K562 (cell line): ENCODE measurements at regions not wholly inside any gene's neighbourhood (a gene's known extent, or its start where the extent isn't known, plus 50 kb on each side); places are given as distances from the start of the nearest gene placed in this dataset.

ENCODE experiments used
- ATAC-seq: fragments of 200-7000 bp; cut with Tn5 transposase; 3 replicates; pipeline ENCODE4 v1.9.1; 2020; ENCODE audit warnings: moderate library complexity
- BruUV-seq: library from RNA; stranded (reverse); fragments of 400-500 nt; replicated peaks from 2 replicates; lab custom pipeline; 2021; lab: Mats Ljungman, UMichigan
- CTCF ChIA-PET: fragments of 300-600 bp; formaldehyde crosslinking; extraction: SDS; loops from one replicate; lab custom pipeline; 2021; ENCODE audit warnings: low intra/inter-chr PET ratio; lab: Yijun Ruan, JAX
- POLR2A ChIA-PET: fragments of 300-600, 350-650 bp; sonication (Branson Sonifier 250); formaldehyde crosslinking; extraction: SDS; loops from one replicate; lab custom pipeline; 2021; ENCODE audit warnings: antibody characterized with exemption, inconsistent platforms; lab: Yijun Ruan, JAX
- DNase-seq, 4 experiments: peaks; one replicate each; pipeline versions ENCODE4 v3.0.0 to v3.0.0-alpha.2; 2011 to 2018; ENCODE audit warnings: low spot score in 3 of 4, mixed read lengths in 3 of 4; ENCODE audit errors: extremely low read depth in 1 of 4
- FAIRE-seq: peaks from 2 replicates; lab custom pipeline; 2011; peaks lifted over from hg19 to GRCh38; lab: Jason Lieb, UNC
- H2AFZ ChIP-seq: 2 replicates; pipeline ENCODE4 v1.6.0; 2011; ENCODE audit warnings: low read depth, low read length, control low read depth, inconsistent platforms
- H3K27ac ChIP-seq: fragments of 200-600 bp; 3 replicates; pipeline ENCODE4 v1.8.0; 2011; ENCODE audit warnings: low read depth, mild to moderate bottlenecking, control low read depth, inconsistent platforms, low read length, moderate library complexity, mixed read lengths; ENCODE audit errors: extremely low read depth
- H3K27me3 ChIP-seq, 2 experiments: fragments of 300-600 bp in 1 of 2; 2 replicates in 1 of 2; 3 replicates in 1 of 2; pipeline versions ENCODE4 v1.6.0 to v1.8.0; 2011; ENCODE audit warnings: inconsistent platforms in 2 of 2, low read length in 2 of 2, mild to moderate bottlenecking in 1 of 2, mixed read lengths in 1 of 2, moderate library complexity in 1 of 2; ENCODE audit not compliant: control insufficient read depth in 2 of 2, insufficient read depth in 2 of 2
- H3K36me3 ChIP-seq: fragments of 300-600 bp; 3 replicates; pipeline ENCODE4 v1.8.0; 2011; ENCODE audit warnings: mild to moderate bottlenecking, low read length, inconsistent platforms; ENCODE audit not compliant: control insufficient read depth, insufficient read depth
- H3K4me1 ChIP-seq, 2 experiments: fragments of 200-600 bp in 1 of 2; replicated peaks in 1 of 2; 2 replicates in 1 of 2; 3 replicates in 1 of 2; pipeline versions ENCODE4 v1.5.1 to v1.8.0; 2011; ENCODE audit warnings: inconsistent platforms in 2 of 2, low read length in 2 of 2, mild to moderate bottlenecking in 1 of 2, mixed read lengths in 1 of 2, moderate library complexity in 1 of 2; ENCODE audit not compliant: control insufficient read depth in 2 of 2, insufficient read depth in 2 of 2
- H3K4me2 ChIP-seq: 2 replicates; pipeline ENCODE4 v1.6.1; 2011; ENCODE audit warnings: low read length, control low read depth, inconsistent platforms, mixed read lengths; ENCODE audit not compliant: insufficient read depth
- H3K4me3 ChIP-seq: fragments of 200-600 bp; sonication (generic), shearing (Covaris generic); 2 replicates; pipeline ENCODE4 v1.5.1; 2016; ENCODE audit warnings: control low read depth, inconsistent platforms
- H3K79me2 ChIP-seq: fragments of 200-600 bp; 3 replicates; pipeline ENCODE4 v1.8.0; 2011; ENCODE audit warnings: low read length, inconsistent platforms; ENCODE audit not compliant: control insufficient read depth, insufficient read depth
- H3K9ac ChIP-seq, 2 experiments: 2 replicates each; pipeline versions ENCODE4 v1.6.0 to v1.6.1; 2011; ENCODE audit warnings: low read depth in 2 of 2, low read length in 2 of 2, control low read depth in 1 of 2, inconsistent platforms in 1 of 2, mild to moderate bottlenecking in 1 of 2, mixed read lengths in 1 of 2; ENCODE audit not compliant: insufficient read depth in 1 of 2
- H3K9me1 ChIP-seq: one replicate; pipeline ENCODE4 v1.6.0; 2011; ENCODE audit warnings: inconsistent platforms, mild to moderate bottlenecking, low read length, moderate library complexity; ENCODE audit not compliant: control insufficient read depth, insufficient read depth
- H3K9me3 ChIP-seq: replicated peaks from 2 replicates; pipeline ENCODE4 v1.5.1; 2011; ENCODE audit warnings: low read depth, low read length, inconsistent platforms; ENCODE audit not compliant: control insufficient read depth, insufficient read depth
- H4K20me1 ChIP-seq: replicated peaks from 2 replicates; pipeline ENCODE4 v1.6.1; 2011; ENCODE audit warnings: low read length, inconsistent platforms, mixed read lengths; ENCODE audit not compliant: control insufficient read depth, insufficient read depth
- CREB1 ChIP-seq, 2 experiments: sonication (generic) in 1 of 2; formaldehyde crosslinking in 1 of 2; IDR thresholded peaks; 2 replicates each; pipeline versions ENCODE4 v1.6.1 to v1.8.0; 2012 to 2022; ENCODE audit warnings: inconsistent platforms in 1 of 2, mild to moderate bottlenecking in 1 of 2, missing genetic modification reagents in 1 of 2, moderate library complexity in 1 of 2
- ILF3 ChIP-seq: fragments of 450-650 bp; IDR thresholded peaks from 2 replicates; pipeline ENCODE4 v1.6.1; 2018; ENCODE audit warnings: antibody characterized with exemption, mild to moderate bottlenecking, moderate library complexity, borderline replicate concordance
- NR2C1 ChIP-seq, 2 experiments: fragments of 450-650 bp; IDR thresholded peaks; 2 replicates each; pipeline ENCODE4 v1.6.1; 2017; ENCODE audit warnings: mild to moderate bottlenecking in 2 of 2, antibody characterized with exemption in 1 of 2, inconsistent platforms in 1 of 2, missing compliant biosample characterization in 1 of 2, missing genetic modification characterization in 1 of 2
- PHF8 ChIP-seq: fragments of 200-600 bp; sonication (generic); IDR thresholded peaks from 2 replicates; pipeline ENCODE4 v1.6.1; 2012; ENCODE audit warnings: mixed run types, mild to moderate bottlenecking, inconsistent platforms, low read length, moderate library complexity, borderline replicate concordance
- SMARCB1 ChIP-seq: IDR thresholded peaks from 2 replicates; pipeline ENCODE4 v1.6.1; 2011; ENCODE audit warnings: improper control_type of control experiment, low read depth; ENCODE audit not compliant: insufficient read length
- TBL1XR1 ChIP-seq, 2 experiments: IDR thresholded peaks; 2 replicates each; pipeline ENCODE4 v1.6.1; 2012; ENCODE audit warnings: improper control_type of control experiment in 2 of 2, low read length in 2 of 2, mild to moderate bottlenecking in 1 of 2
- TFAM ChIP-seq: fragments of 250-450 bp; sonication (Bioruptor Pico); conservative IDR thresholded peaks from 2 replicates; pipeline ENCODE4 v1.5.0; 2021; ENCODE audit warnings: mild to moderate bottlenecking, moderate library complexity
- XRCC4 ChIP-seq: IDR thresholded peaks from one replicate; pipeline ENCODE4 v1.6.1; 2011; ENCODE audit not compliant: insufficient read depth, insufficient read length; ENCODE audit errors: extremely low read depth
- WGBS: fragments of 100-300 bp; shearing (Covaris generic); methylation state at CpG from one replicate; pipeline ENCODE4 v1.1.6; 2016; ENCODE audit warnings: low coverage, mixed read lengths; ENCODE audit not compliant: insufficient coverage; ENCODE audit errors: missing lambda C conversion rate; 5-methylcytosine and 5-hydroxymethylcytosine counted together
- in situ Hi-C: fragments of 300-500 bp; cut with MboI; formaldehyde crosslinking; loops from 4 replicates; pipeline ENCODE4 v1.15.0; 2018; ENCODE audit warnings: inconsistent platforms, mixed read lengths
- intact Hi-C: fragments of 100-400 bp; cut with micrococcal nuclease; formaldehyde crosslinking; loops from 2 replicates; pipeline ENCODE4 v1.14.2; 2022
- TF ChIP-seq, protein P1 (sequence below): IDR thresholded peaks from 2 replicates; pipeline ENCODE4 v1.6.1; 2011; ENCODE audit not compliant: insufficient read length; ENCODE audit errors: extremely low read depth
- TF ChIP-seq, protein P2 (sequence below), 2 experiments: IDR thresholded peaks; 2 replicates each; pipeline ENCODE4 v1.6.1; 2012; ENCODE audit warnings: improper control_type of control experiment in 2 of 2, low read depth in 2 of 2, low read length in 2 of 2, borderline replicate concordance in 1 of 2
- TF ChIP-seq, protein P3 (sequence below): fragments of 250-450 bp; sonication (Bioruptor Pico); IDR thresholded peaks from 2 replicates; pipeline ENCODE4 v1.8.0; 2021; ENCODE audit warnings: mild to moderate bottlenecking, moderate library complexity

DNA sequence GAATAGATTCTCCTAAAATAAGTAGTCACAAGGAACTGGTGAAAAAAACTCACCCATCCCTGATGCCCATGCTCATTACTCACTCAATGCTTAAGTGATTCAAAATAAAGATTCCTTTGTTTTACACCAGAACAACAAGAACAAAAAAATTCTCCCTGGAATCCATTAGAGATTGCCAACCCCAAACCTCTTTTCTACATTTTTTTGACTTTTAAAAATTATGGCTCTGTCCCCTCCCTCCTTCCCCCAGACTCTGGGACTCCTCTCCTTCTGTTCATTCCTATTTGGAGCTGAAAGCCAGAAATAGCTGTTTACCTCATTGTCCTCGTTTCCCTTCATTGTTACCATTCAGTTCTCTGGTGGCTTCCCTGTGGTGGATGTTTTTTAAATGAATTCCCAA lies 63.2 kb upstream of the FHIP2A start (continued):
- TF ChIP-seq CREB1 (IDR thresholded peaks at IDR 0.05) (no peak), CREB1 (CRISPR knock-in tag; IDR thresholded peaks at IDR 0.05) (no peak), SMARCB1 (no peak), PHF8 (no peak)
- TF ChIP-seq, protein P1, sequence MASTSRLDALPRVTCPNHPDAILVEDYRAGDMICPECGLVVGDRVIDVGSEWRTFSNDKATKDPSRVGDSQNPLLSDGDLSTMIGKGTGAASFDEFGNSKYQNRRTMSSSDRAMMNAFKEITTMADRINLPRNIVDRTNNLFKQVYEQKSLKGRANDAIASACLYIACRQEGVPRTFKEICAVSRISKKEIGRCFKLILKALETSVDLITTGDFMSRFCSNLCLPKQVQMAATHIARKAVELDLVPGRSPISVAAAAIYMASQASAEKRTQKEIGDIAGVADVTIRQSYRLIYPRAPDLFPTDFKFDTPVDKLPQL: no peak

DNA sequence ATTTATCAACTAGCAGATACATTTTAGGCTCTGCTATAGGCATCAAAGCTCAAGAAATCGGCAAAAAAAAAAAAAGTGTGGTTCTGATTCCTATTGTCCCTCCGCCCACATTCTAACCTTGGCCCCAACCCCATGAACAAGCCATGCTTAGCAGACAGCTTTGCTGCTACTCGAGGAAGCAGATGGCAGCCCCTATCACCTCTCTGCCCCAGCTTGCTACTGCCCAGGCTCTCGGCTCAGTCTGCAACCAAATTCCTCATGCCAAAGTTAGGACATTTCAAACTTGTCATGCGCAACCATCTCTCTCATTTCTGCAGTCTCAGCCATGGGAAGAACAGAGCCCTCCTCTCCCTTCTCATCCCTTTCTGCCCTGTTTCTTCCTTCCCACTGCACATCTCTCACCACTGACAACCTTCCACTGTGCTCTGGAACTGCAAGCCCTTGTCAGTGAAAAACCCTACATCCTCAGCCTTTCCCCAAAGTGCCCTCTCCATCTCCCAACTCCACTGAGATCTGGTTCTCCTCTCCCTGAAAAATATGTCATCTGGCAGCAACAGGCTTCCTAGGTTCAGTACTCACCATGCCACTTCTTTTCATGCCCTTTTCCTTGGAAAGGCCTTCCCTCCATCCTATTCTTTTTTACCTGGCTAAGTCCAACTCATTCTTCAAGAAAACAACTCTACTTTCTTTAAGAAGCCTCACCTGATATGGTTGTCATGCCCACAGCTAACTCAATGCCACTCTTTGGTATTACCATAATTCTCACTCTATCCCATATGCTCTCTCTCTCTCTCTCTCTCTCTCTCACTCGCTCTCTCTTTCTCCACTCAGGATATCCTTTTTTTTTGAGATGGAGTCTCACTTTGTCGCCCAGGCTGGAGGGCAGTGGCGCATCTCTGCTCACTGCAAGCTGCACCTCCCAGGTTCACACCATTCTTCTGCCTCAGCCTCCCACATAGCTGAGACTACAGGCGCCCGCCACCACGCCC lies 60.1 kb upstream of the FHIP2A start:
- H3K27ac ChIP-seq: no peak overlapping the region
- H3K27me3 ChIP-seq: peaks cover 0 to 6% of the 10 kb centered on the region in 2 experiments; a peak in 1 of 5 replicates
- no peaks in the 10 kb centered on the region for H3K9me3 ChIP-seq
- intact Hi-C loops (no loop called here), in situ Hi-C loops (no loop called here)
- no TSS peak for BruUV-seq
- TF ChIP-seq NR2C1 (IDR thresholded peaks at IDR 0.05) (no peak), NR2C1 (tag; IDR thresholded peaks at IDR 0.05) (no peak), PHF8 (no peak), TBL1XR1 (IDR thresholded peaks at IDR 0.05; ENCODE audit: low read length in 2 of 2) (no peak), ILF3 (no peak), XRCC4 (no peak), TFAM (CRISPR knock-in tag) (no peak)
- TF ChIP-seq, protein P2, sequence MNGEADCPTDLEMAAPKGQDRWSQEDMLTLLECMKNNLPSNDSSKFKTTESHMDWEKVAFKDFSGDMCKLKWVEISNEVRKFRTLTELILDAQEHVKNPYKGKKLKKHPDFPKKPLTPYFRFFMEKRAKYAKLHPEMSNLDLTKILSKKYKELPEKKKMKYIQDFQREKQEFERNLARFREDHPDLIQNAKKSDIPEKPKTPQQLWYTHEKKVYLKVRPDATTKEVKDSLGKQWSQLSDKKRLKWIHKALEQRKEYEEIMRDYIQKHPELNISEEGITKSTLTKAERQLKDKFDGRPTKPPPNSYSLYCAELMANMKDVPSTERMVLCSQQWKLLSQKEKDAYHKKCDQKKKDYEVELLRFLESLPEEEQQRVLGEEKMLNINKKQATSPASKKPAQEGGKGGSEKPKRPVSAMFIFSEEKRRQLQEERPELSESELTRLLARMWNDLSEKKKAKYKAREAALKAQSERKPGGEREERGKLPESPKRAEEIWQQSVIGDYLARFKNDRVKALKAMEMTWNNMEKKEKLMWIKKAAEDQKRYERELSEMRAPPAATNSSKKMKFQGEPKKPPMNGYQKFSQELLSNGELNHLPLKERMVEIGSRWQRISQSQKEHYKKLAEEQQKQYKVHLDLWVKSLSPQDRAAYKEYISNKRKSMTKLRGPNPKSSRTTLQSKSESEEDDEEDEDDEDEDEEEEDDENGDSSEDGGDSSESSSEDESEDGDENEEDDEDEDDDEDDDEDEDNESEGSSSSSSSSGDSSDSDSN (IDR thresholded peaks at IDR 0.05; ENCODE audit: borderline replicate concordance in 1 of 2, low read depth in 2 of 2, low read length in 2 of 2): no peak
- TF ChIP-seq, protein P3, sequence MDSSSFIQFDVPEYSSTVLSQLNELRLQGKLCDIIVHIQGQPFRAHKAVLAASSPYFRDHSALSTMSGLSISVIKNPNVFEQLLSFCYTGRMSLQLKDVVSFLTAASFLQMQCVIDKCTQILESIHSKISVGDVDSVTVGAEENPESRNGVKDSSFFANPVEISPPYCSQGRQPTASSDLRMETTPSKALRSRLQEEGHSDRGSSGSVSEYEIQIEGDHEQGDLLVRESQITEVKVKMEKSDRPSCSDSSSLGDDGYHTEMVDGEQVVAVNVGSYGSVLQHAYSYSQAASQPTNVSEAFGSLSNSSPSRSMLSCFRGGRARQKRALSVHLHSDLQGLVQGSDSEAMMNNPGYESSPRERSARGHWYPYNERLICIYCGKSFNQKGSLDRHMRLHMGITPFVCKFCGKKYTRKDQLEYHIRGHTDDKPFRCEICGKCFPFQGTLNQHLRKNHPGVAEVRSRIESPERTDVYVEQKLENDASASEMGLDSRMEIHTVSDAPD (CRISPR knock-in tag): no peak
- no peak overlapping the region for H3K4me3 ChIP-seq
- H2AFZ ChIP-seq: no peak overlapping the region
- no peaks in the 10 kb centered on the region for H3K79me2 ChIP-seq
- no peak overlapping the region for H3K4me2 ChIP-seq
- FAIRE-seq (no peak), ATAC-seq (no peak), DNase-seq (no peak)
- H3K9me1 ChIP-seq: no peaks in the 10 kb centered on the region
- ChIA-PET POLR2A (no interaction called here), CTCF (no interaction called here)
- H3K9ac ChIP-seq: no peak overlapping the region
- no peaks in the 10 kb centered on the region for H4K20me1 ChIP-seq
- H3K4me1 ChIP-seq: no peaks in the 10 kb centered on the region
- H3K36me3 ChIP-seq: no peaks in the 10 kb centered on the region
- 0% methylated on average over 6 of the region's 11 CpGs for WGBS
